GM21723 (cell line): ENCODE measurements at regions not wholly inside any gene's neighbourhood (a gene's known extent, or its start where the extent isn't known, plus 50 kb on each side); places are given as distances from the start of the nearest gene placed in this dataset.
"Not testable (repeated sequence)": the region's sequence is repeated elsewhere in the genome, so short reads cannot be mapped to it uniquely, and the experiment has no call there.

ENCODE experiments used
- ATAC-seq: cut with Tn5 transposase; IDR thresholded peaks from one replicate; pipeline ENCODE4 v1.9.1; 2021; ENCODE audit warnings: mild to moderate bottlenecking, moderate library complexity; ENCODE audit not compliant: unreplicated experiment

GRCh38 chr12:97616946-97617345 is 154.3 kb downstream of the RMST start:
- no peak for ATAC-seq

- no peak for ATAC-seq
Observed at GRCh38 chr12:97628962-97629361, 166.4 kb downstream of the RMST start.

GRCh38 chr12:97629382-97629781 is 166.8 kb downstream of the RMST start:
- ATAC-seq, result no peak

- no peak for ATAC-seq
Observed at GRCh38 chr12:97630356-97630755, 167.8 kb downstream of the RMST start.

DNA sequence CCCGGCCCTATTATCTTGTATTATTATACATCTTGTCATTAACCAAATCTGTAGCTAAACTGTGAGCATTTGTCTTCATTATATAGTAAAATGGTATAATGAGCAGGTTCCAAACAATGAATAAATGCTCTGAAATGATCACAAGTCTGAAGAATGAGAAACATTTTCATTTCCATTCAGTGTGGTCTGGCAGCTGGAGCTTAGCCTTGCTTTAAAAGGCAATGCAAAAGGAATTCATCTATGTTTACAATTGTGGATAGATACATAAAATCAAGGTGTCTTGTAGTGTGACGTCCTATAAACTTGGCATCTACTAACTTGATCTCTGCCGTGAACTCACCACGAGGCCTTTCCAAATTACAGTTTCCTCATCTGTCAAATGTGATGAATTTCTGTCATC is 168.3 kb downstream of the RMST start:
- no peak for ATAC-seq

- no peak for ATAC-seq
Observed at GRCh38 chr12:97637770-97638169, 175.2 kb downstream of the RMST start.

GRCh38 chr12:97638739-97639138 is 176.1 kb downstream of the RMST start:
- no peak for ATAC-seq

GRCh38 chr12:97639702-97640101 is 177.1 kb downstream of the RMST start:
- no peak for ATAC-seq

- no peak for ATAC-seq
Observed at GRCh38 chr12:97640826-97641225, 178.2 kb downstream of the RMST start.

DNA sequence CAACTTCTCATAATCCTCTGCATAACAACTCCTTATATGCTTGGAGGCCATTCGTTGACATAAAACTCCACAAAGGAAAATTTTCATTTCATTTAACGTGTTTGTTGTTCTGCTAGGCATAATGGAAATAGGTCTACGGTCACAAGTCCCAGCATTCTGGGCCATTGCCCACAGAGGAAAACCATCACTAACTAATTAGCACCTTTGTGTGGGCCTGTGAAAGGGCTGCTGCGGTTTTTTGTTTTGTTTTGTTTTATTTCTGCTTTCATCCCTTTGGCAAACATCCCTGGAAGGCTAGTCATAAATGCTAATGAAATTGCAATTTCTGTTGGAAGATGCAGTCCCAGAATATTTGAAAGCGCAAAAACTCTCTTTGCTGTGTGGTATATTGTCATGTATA is 180.3 kb downstream of the RMST start:
- ATAC-seq, result no peak

DNA sequence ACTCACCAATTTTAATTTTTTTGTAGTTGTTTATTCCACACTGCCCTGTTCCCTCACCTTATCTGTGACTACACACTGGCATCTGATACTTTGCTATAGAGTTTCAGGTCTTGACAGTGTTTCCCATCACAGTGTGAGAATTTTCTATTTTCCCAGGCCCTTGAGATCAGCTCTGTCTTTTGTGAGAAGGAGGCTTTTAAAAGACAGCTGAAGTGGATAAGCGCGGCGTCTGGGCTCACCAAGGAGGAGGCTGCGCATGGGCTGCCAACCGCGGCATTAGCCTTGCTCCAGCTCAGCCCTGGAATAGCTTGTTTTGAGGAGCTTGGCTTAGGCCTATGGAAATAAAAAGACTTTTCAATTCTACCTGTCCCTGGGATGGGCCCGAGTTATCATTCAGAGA is 181.3 kb downstream of the RMST start:
- no peak for ATAC-seq

DNA sequence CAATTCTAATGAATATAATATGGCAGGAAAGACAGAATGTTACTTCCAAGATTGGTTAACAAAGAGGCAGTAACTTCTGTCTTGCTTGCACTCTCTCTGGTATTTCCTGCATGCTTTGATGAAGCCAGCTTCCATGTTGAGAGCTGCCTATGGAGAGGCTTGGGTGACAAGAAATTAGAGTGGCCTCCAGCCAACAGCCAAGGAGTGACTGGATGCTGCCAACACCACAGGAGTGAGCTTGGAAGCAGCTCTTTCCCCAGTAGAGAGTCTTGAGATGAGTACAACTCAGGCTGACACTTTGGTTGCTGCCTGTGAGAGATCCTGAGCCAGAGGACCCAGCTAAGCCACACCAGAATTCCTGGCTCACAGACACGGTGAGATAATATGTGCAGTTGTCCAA is 183.1 kb downstream of the RMST start:
- no peak for ATAC-seq

DNA sequence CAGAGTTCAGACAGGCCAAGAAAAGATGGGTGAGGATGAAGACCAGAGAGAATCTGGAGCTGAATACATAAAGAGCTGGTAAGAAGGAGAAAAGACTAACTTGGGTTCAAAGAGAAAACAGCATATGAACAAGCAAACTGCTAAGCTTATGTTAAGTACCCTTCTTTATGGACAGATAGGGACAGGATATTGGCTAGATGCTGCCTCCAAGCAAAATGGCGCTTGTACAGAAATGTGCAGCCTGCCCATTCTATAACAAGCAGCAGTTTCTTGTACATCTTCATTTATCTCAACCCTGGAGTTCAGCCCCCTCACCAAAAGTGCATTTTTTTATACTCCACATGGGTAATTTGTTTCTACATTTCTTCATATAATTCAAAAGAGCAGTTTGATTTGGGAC is 184.5 kb downstream of the RMST start:
- ATAC-seq, result no peak

DNA sequence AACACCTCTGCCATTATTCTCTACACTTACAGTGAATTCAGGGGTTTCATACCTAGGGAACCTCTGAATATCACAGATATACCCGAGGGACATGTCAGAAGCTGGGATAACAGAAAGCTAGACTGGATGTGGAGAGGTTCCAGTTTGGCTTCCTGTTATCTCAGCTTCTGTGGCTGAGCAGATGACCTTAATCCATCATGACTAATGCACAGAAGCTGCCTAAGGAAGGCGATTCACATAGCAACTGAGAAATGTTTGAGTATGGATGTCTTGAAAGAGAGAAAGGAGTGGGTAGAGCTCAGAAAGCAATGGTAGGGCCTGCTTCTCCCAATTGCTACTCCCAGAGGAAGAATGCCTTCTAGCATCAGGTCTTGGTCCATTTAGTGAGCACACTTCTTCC is 187.6 kb downstream of the RMST start:
- no peak for ATAC-seq

GRCh38 chr12:97656548-97656947 is 193.9 kb downstream of the RMST start:
- ATAC-seq, result not testable (repeated sequence)

GRCh38 chr12:97659117-97659880 is 196.7 kb downstream of the RMST start:
- no peak for ATAC-seq

DNA sequence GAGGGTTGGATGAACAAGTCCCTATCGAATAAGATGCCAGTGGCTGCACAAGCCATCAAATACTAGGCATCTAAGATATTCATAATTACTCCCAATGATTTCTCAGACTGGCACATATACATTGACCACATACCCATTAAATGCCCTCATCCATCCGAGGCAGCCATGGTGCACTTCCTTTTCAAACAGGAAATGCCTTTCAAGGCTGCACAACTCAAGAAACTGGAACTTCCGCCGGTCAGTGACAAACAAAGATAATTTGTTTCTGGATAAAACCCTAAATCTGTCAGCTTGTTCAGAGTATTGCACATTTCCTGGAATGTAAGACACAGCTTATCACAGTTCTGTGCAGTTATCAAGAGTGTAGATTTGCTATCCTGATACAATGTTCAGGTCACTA is 203.7 kb downstream of the RMST start:
- no peak for ATAC-seq

DNA sequence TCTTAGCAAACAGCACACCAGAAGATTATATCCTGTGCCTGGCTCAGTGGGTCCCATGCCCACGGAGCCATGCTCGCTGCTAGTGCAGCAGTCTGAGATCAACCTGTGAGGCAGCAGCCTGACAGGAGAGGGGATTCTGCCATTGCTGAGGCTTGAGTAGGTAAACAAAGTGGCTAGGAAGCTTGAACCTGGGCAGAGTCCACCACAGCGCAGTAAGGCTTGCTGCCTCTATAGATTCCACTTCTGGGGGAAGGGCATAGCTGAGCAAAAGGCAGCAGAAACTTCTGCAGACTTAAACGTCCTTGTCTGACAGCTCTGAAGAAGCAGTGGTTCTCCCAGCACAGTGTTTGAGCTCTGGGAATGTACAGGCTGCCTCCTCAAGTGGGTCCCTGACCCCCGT is 210.3 kb downstream of the RMST start:
- ATAC-seq, result no peak

DNA sequence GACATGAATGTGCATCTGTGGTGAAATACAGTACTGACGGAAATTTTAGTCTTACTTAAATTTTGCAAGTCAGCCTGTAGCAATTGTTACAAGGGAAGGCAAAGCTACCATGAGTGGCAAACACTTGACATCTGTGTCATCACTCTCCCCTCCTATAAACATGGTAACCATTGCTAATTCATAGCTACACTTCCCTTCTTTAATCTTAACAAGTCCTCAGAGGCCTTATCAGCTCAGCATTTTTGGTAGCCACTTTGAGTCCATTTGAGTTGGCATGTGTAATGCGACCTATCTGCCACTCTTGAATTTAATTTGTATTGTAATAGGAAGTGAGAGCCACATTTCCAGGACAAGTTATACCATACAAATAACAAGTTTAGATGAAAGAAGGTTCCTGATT is 218.1 kb downstream of the RMST start:
- ATAC-seq, result no peak

- peak; percentile 90 for ATAC-seq
Observed at GRCh38 chr12:97681612-97682504, 219.3 kb downstream of the RMST start.

- no peak for ATAC-seq
Observed at GRCh38 chr12:97685360-97685759, 222.8 kb downstream of the RMST start.

DNA sequence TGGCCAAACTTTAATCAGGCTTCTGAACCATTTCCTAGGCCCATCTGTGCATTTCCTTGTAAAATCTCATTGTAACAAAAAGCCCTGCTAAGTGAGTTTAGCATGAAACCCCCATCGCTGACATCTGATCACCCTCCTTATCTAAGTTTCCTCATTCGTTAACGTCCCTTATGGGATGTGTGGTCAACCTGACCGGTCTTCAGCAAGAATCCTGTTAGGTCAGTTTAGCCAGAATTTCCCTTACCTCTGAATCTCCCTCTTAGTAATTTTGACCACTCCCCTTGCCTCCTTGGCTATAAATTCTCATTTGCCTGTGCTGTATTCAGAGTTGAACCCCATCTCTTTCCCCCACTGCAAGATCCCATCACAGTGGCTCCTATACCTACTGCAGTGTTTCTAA is 239.3 kb downstream of the RMST start:
- no peak for ATAC-seq
